ENCODE measurements at regions not wholly inside any gene's neighbourhood (a gene's known extent, or its start where the extent isn't known, plus 50 kb on each side); places are given as distances from the start of the nearest gene placed in this dataset.

DNA sequence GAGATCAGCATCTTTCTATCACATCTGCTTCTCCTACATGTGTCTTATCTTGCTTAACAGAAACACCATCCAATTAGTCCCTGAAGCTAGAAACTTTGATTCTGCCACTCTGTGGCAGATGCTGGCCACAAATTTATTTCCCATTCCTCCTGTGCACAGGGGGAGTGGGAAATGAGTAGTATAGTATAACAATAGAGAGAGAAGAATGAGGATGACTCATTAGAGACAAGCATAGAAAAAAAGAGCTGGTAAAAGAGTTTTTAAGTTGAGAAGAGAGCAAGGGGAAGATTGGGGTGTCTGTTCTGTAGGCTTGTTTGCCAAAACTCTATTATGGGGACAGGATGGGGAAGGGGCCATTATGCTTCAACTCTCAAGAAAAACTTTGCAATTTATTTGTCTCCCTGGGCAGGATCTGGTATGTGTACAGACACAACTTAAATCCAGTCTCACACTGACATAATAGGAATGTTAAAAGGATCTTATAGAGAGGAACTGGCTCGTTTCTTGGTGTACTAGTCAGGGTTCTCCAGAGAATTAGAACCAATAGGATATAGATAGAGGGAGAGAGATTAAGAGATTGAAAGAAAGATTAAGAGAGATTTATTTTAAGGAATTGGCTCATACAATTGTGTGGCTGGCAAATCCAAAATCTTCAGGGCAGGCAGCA is 142.6 kb upstream of the CPSF6 start:
- TF ChIP-seq CTCF (IDR thresholded peaks at IDR 0.05; ENCODE audit: borderline replicate concordance, control extremely low read depth, extremely low read depth, insufficient read depth, missing control alignments): no peak
- in situ Hi-C loops (cut with MboI; ENCODE audit: low sequenced_read_pairs, unreplicated experiment): no loop called here
- no peak for DNase-seq (ENCODE audit: low spot score)

- TF ChIP-seq CTCF (IDR thresholded peaks at IDR 0.05; ENCODE audit: borderline replicate concordance, control extremely low read depth, extremely low read depth, insufficient read depth, missing control alignments): no peak
- in situ Hi-C loops (cut with MboI; ENCODE audit: low sequenced_read_pairs, unreplicated experiment): no loop called here
- DNase-seq (ENCODE audit: low spot score): no peak
Observed at GRCh38 chr12:69097619-69098368, 141.6 kb upstream of the CPSF6 start.

DNA sequence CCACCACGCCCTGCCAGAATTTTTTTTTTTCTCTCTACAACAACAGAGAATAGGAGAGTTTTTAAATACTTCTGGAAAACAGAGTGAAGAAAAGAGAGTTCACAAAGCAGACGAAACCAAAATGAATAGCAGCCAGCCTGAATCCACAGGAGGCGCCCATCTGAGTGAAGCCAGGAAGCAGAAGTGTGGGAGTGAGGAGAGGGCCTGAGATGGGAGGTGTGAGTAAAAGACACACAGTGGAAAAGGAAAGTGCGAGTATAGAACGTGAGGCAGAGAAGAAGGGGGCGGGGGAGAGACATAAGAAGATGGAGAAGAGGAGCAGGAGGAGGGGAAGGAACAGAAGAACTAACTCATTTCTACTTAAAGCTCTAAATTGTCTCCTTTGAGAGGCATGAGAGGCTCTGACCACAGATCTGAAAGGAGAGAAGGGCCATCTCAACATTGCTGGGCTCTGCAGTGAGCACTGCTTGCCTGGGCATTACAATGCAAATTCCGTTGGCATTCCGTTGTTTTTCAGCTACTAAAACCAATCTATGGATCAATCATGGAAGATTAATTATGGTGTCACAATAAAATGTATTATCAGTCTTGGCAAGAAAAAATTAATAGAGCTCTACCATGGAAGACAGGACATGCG is 140.1 kb upstream of the CPSF6 start:
- no peak for DNase-seq (ENCODE audit: low spot score)
- in situ Hi-C loops (cut with MboI; ENCODE audit: low sequenced_read_pairs, unreplicated experiment): no loop called here
- no peak for TF ChIP-seq CTCF (IDR thresholded peaks at IDR 0.05; ENCODE audit: borderline replicate concordance, control extremely low read depth, extremely low read depth, insufficient read depth, missing control alignments)

DNA sequence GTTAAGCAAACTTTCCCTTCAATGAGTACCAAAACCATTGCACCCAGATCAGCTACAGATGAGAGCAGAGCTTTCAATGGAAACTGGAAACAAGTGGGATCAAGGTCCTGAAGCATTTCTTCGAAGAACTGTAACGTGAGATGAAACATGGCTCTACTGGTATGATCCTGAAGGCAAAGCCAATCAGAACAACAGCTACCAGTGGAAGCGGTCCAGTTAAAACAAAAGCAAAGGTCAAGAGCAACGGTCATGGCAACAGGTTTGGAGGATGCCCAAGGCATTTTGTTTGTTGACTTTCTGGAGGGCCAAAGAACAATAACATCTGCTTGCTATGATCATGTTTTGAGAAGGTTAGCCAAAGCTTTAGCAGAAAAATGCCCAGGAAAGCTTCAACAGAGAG is 137.9 kb upstream of the CPSF6 start:
- no peak for DNase-seq (ENCODE audit: low spot score)
- in situ Hi-C loops (cut with MboI; ENCODE audit: low sequenced_read_pairs, unreplicated experiment): no loop called here
- no peak for TF ChIP-seq CTCF (IDR thresholded peaks at IDR 0.05; ENCODE audit: borderline replicate concordance, control extremely low read depth, extremely low read depth, insufficient read depth, missing control alignments)

- DNase-seq (ENCODE audit: low spot score): no peak
- no peak for TF ChIP-seq CTCF (IDR thresholded peaks at IDR 0.05; ENCODE audit: borderline replicate concordance, control extremely low read depth, extremely low read depth, insufficient read depth, missing control alignments)
- in situ Hi-C loops (cut with MboI; ENCODE audit: low sequenced_read_pairs, unreplicated experiment): no loop called here
Observed at GRCh38 chr12:69102856-69103255, 136.5 kb upstream of the CPSF6 start.

- in situ Hi-C loops (cut with MboI; ENCODE audit: low sequenced_read_pairs, unreplicated experiment): no loop called here
- no peak for DNase-seq (ENCODE audit: low spot score)
- TF ChIP-seq CTCF (IDR thresholded peaks at IDR 0.05; ENCODE audit: borderline replicate concordance, control extremely low read depth, extremely low read depth, insufficient read depth, missing control alignments): no peak
Observed at GRCh38 chr12:69105101-69105962, 134.0 kb upstream of the CPSF6 start.

All from GM13976 (cell line).